SJCRH30 (cell line): ENCODE measurements at regions not wholly inside any gene's neighbourhood (a gene's known extent, or its start where the extent isn't known, plus 50 kb on each side); places are given as distances from the start of the nearest gene placed in this dataset.

Experiments used
- DNase-seq, 2 experiments: peaks; one replicate each; pipeline ENCODE4 v3.0.0-alpha.2; 2015 to 2020
- H3K27ac ChIP-seq: fragments of 250-450 bp; sonication (Bioruptor Pico); 2 replicates; pipeline ENCODE4 v1.5.1; 2020; ENCODE audit warnings: mild to moderate bottlenecking, moderate library complexity
- H3K27me3 ChIP-seq: fragments of 250-450 bp; sonication (Bioruptor Pico); 2 replicates; pipeline ENCODE4 v1.5.1; 2020; ENCODE audit warnings: mild to moderate bottlenecking, moderate library complexity
- H3K36me3 ChIP-seq: fragments of 250-450 bp; sonication (Bioruptor Pico); 2 replicates; pipeline ENCODE4 v1.5.1; 2020; ENCODE audit warnings: mild to moderate bottlenecking, moderate library complexity
- H3K4me1 ChIP-seq: fragments of 250-450 bp; sonication (Bioruptor Pico); 2 replicates; pipeline ENCODE4 v1.5.1; 2020; ENCODE audit warnings: mild to moderate bottlenecking, moderate library complexity
- H3K4me3 ChIP-seq: fragments of 250-450 bp; sonication (Bioruptor Pico); 2 replicates; pipeline ENCODE4 v1.5.1; 2020; ENCODE audit warnings: mild to moderate bottlenecking, moderate library complexity
- H3K9me3 ChIP-seq: fragments of 250-450 bp; sonication (Bioruptor Pico); replicated peaks from 2 replicates; pipeline ENCODE4 v1.5.1; 2020; ENCODE audit warnings: mild to moderate bottlenecking, moderate library complexity

DNA sequence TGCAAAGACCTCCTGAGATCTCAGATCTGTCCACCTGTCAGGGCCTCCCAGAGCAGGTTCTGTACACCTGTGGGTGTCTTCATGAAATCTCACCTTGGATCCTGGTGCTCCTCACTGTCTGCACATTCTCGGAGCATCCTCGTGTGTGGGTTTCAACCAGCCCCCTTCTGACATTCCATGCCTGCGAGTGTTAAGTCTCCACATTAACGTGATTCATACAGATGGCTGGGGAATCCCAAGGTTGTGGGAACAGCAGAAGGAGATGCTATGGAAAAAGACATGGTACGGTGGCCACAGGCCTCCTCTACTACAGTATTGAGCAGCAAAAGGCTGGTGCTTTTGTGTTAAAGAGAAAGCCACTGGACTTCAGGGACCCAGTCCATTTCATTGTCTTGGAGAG lies 556.5 kb downstream of the DHX35 start:
- H3K4me1 ChIP-seq: no peaks in the 10 kb centered on the region
- H3K27me3 ChIP-seq: 0 out of 2 replicates have a peak, but pooled peaks cover 8% of the 10 kb centered on the region
- H3K4me3 ChIP-seq: no peak overlapping the region
- H3K9me3 ChIP-seq: no peaks in the 10 kb centered on the region
- DNase-seq: no peak
- no peaks in the 10 kb centered on the region for H3K36me3 ChIP-seq
- no peak overlapping the region for H3K27ac ChIP-seq

DNA sequence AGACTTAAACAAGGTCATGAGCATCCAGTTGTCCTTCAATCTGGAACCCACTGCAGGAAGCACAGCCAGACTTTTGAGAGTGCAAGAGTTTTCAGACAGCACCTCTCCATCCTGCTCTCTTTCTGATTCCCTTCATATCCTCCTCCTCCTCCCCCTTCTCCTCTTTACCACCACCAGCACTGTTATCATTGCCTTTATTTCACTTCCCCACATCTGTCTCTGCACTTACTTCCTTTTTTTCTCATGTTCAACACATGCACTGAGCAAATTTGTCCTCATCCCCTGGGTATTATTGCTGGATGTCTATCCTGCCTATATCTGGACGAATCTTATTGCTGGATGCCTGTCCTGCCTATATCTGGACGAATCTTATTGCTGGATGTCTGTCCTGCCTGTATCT lies 554.8 kb downstream of the DHX35 start:
- Histone ChIP-seq H3K36me3 (no peaks in the 10 kb centered on the region), H3K27me3 (0 out of 2 replicates have a peak, but pooled peaks cover 7% of the 10 kb centered on the region), H3K27ac (no peak overlapping the region), H3K4me1 (no peaks in the 10 kb centered on the region), H3K9me3 (no peaks in the 10 kb centered on the region), H3K4me3 (no peak overlapping the region)
- no peak for DNase-seq

DNA sequence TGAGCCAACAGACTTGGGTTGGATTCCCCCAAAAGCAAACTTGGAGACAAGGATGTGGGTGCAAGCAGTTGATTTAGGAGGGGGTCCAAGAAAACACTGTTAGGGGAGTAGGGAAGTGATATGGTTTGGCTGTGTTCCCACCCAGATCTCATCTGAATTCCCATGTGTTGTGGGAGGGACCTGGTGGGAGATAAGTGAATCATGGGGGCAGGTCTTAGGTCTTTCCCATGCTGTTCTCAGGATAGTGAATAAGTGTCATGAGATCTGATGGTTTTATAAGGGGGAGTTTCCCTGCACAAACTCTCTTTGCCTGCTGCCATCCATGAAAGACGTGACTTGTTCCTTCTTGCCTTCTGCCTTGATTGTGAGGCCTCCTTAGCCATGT lies 542.6 kb downstream of the DHX35 start:
- no peak overlapping the region for H3K4me3 ChIP-seq
- H3K36me3 ChIP-seq: no peaks in the 10 kb centered on the region
- no peaks in the 10 kb centered on the region for H3K4me1 ChIP-seq
- no peaks in the 10 kb centered on the region for H3K9me3 ChIP-seq
- no peak for DNase-seq
- no peaks in the 10 kb centered on the region for H3K27me3 ChIP-seq
- no peak overlapping the region for H3K27ac ChIP-seq

DNA sequence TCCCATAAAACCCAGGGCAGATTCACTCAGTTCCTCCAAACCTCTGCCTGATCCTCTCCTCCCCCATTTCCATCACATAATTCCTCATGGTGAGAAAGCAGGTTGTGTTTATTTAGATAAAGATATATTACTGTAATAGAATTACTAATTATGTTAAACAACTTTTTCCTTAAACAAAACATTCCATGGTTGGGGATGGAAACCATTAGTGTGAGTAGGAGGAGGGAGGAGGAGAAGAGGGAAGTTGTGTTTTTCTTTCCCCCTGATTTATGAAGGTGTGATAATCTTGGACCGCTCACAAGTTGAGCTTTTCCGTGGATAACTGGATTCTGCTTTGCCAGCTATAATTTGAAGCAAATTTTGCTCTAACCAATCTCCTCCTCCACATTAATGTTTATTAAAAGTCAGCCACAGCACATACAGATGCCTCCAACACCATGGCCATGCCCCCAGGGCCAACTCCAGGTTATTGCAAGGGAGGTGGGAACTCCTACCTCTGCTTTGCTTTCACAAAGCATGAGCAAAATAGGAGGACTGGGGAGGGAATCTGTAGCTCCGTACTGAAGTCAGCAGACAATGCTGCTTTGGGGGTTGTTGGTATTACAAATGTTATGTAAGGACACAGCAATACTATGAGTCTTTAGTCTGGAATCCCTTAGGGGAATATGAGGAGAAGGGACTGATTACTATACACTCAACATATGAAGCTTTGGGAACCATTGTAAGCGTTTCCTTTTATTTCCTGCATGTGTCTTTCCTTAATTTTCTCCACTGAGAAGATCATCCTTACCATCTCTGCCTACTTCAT lies 542.0 kb downstream of the DHX35 start:
- Histone ChIP-seq H3K27ac (no peak overlapping the region), H3K4me1 (no peaks in the 10 kb centered on the region), H3K36me3 (no peaks in the 10 kb centered on the region), H3K9me3 (no peaks in the 10 kb centered on the region), H3K27me3 (no peaks in the 10 kb centered on the region), H3K4me3 (no peak overlapping the region)
- no peak for DNase-seq

DNA sequence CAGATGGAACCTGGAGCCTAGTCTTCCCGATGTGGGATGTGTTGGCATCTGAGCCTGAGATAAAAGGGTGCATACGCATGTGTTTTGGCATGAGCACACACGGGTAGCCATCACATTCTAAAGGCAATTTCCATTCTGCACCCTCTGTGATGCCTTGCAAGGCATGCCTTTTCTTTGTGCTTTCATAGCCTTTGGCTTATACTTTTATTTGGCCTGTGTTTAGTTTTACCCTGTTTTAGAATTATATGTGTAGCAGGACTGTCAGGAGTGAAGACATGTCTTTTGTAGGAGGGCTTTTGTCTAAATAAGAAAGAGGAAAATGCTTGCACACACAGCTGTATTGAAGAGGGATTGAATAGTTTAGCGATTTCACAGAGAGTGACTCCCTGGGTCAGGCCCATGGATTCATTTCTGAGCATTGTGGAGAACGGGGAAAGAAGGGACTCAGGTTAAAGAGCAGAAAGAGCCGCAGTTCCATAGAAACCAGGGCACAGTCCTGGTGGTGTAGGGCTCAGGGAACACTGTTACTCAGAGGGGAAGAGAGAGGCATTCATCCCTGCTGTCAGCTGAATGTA lies 530.2 kb downstream of the DHX35 start:
- H3K36me3 ChIP-seq: 0 out of 2 replicates have a peak, but pooled peaks cover 2% of the 10 kb centered on the region
- DNase-seq: no peak
- no peaks in the 10 kb centered on the region for H3K9me3 ChIP-seq
- H3K4me3 ChIP-seq: no peak overlapping the region
- H3K27me3 ChIP-seq: no peaks in the 10 kb centered on the region; the same call in 1 of the 2 replicates
- H3K27ac ChIP-seq: no peak overlapping the region
- no peaks in the 10 kb centered on the region for H3K4me1 ChIP-seq

DNA sequence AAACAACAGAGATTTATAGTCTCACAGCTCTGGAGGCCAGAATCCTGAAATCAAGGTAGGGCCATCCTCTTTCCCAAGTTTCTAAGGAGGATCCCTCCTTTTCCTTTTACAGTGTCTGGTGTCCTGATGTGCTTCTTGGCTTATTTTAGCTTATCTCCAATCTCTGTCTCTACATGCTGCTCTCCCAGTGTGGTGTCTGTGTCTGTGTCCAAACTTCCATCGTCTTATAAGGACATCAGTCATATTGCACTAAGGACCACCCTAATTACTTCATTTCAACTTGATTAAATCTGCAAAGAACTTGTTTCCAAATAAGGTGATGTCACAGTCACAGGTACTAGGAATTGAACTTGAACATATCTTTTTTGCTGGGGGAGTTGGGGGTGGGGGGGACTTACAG lies 529.6 kb downstream of the DHX35 start:
- Histone ChIP-seq H3K4me1 (no peaks in the 10 kb centered on the region), H3K4me3 (no peak overlapping the region), H3K9me3 (no peaks in the 10 kb centered on the region), H3K36me3 (0 out of 2 replicates have a peak, but pooled peaks cover 2% of the 10 kb centered on the region), H3K27ac (no peak overlapping the region), H3K27me3 (no peaks in the 10 kb centered on the region; the same call in 1 of the 2 replicates)
- no peak for DNase-seq

DNA sequence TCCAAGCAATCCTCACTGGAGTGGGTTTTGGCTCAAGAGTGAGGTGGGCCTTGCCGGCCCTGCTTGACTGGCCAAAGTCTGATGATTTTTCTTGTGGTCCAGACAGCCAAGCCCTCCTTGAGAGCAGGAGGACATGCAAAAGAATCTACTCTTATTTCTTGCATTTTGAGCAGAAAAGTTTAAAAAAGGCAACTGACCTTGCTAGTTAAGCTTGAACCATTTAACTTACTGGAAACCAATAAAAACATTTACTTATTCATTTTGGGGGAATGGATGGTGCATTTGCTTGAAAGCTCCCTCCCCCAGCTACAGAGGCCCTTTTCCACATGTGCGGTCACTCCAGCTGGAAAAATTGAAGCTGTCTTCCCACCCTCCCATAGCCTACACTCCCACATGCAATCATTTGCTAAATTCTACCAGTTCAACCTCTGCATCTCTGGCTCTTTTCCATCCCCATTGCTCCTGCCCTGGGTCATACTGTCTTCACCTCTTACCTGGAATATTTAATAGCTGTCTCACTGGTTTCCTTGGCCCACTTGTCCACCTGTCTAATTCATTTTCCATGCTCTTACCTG lies 527.9 kb downstream of the DHX35 start:
- no peaks in the 10 kb centered on the region; the same call in 1 of the 2 replicates for H3K27me3 ChIP-seq
- no peak overlapping the region for H3K4me3 ChIP-seq
- DNase-seq: no peak
- H3K9me3 ChIP-seq: no peaks in the 10 kb centered on the region
- no peak overlapping the region for H3K27ac ChIP-seq
- H3K4me1 ChIP-seq: no peaks in the 10 kb centered on the region
- H3K36me3 ChIP-seq: 0 out of 2 replicates have a peak, but pooled peaks cover 2% of the 10 kb centered on the region

DNA sequence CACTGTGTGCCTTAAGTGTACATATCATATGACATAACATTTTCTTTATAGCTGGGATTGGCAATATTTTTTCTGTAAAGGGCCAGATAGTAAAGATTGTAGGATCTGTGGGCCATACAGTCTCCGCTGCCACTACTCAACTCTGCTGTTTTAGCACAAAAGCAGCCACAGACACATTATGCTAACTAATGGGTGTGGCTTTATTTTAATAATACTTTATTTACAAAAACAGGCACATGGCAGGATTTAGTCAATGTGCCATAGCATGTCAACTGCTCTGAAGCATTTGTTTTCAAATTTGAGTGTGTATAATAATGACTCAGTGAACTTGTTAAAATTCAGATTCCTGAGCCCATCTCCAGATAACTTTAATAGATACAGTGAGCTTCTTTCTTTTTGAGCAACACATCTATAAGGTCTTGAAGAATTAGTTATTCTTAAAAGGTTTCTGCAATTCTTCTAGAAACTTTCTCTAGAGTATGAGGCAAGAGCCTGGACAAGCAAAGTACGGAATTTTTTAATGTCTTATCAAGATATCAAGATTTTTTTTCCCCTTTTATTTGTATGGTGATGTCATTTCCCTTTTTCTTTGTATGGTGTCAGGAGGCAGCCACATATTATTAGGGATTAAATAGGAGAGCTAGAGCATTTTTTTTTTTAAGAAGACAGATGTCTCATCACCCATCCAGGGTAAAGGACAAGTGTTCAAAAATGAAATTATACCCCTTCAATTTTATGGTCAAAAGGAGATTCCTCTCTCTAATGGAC lies 518.3 kb downstream of the DHX35 start:
- Histone ChIP-seq H3K27ac (no peak overlapping the region), H3K27me3 (0 out of 2 replicates have a peak, but pooled peaks cover 2% of the 10 kb centered on the region), H3K9me3 (no peaks in the 10 kb centered on the region)

DNA sequence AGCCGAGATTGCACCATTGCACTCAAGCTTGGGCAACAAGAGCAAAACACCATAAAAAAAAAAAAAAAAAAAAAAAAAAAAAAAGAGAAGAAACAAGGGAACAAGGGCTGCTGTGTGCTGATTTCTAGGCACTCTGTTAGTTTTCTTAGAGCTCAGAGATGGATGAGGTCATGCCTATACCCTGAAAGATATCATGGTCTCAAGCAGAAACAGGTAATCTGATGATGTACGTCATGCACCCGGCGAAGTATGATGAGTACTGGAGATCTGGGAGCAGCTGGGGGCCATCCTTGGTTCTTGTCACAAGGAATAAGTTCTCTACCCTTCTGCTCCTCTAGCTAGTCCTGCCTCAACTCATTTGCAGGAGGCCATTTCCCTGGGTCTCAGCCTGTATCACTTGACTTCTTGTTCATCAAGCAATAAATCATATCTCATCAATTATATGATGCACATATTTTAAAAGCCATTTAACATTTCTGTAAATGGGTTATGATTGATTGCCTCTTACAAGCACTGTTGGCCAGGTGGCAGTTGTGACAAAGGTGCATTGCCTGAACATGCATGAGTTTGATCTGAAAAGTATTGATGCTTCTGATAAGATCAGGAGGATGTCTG lies 517.2 kb downstream of the DHX35 start:
- Histone ChIP-seq H3K9me3 (no peaks in the 10 kb centered on the region), H3K4me1 (no peaks in the 10 kb centered on the region), H3K27ac (no peak overlapping the region), H3K27me3 (0 out of 2 replicates have a peak, but pooled peaks cover 2% of the 10 kb centered on the region), H3K36me3 (no peaks in the 10 kb centered on the region), H3K4me3 (no peak overlapping the region)
- DNase-seq: no peak

More for the DNA sequence above, 518.3 kb downstream of the DHX35 start:
- H3K36me3 ChIP-seq: no peaks in the 10 kb centered on the region
- no peak for DNase-seq
- no peaks in the 10 kb centered on the region for H3K4me1 ChIP-seq
- no peak overlapping the region for H3K4me3 ChIP-seq

DNA sequence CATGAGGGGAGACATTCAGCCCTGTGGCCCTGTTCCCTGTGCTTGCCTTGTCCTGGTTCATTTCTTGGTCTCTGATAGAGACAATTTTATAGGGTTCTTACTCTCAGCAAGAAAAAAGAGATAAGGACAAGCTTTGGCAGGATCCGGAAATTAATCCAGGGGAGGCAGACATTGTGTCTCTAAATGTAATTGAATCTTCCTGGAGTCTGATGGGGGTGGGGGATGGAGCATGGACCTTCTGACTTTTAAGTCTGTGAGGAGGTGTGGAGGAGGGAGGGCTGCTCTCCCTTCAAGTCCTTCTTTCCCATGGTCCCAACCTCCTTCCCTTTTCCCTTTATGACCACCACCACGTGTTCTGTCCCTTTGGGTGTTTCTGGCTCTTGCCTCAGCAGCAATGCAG lies 512.7 kb downstream of the DHX35 start:
- Histone ChIP-seq H3K4me1 (peaks cover 10% of the 10 kb centered on the region; the same call in 1 of the 2 replicates), H3K27me3 (0 out of 2 replicates have a peak, but pooled peaks cover 2% of the 10 kb centered on the region), H3K27ac (no peak overlapping the region), H3K9me3 (peaks cover 4% of the 10 kb centered on the region; the same call in 1 of the 2 replicates), H3K4me3 (no peak overlapping the region), H3K36me3 (no peaks in the 10 kb centered on the region)
- no peak for DNase-seq

DNA sequence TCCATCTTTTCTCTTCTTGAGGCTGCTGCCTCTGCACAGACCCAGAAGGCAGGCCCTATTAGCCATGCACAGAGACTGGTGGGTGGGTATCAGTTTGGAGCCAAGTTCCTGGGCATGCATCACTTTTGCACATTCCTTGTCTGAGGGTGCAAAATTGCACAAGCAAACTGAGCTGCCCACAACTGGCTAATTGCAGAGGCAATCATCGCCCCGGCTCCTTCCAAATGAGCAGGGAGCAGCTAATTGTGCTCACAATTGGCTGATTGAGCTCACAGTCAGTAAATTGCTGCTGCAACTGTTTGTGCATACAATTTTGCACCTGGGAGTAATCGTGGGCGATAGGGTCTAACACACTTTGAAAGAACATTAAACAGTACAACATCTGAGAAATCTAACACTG lies 511.4 kb downstream of the DHX35 start:
- no peak overlapping the region for H3K4me3 ChIP-seq

DNA sequence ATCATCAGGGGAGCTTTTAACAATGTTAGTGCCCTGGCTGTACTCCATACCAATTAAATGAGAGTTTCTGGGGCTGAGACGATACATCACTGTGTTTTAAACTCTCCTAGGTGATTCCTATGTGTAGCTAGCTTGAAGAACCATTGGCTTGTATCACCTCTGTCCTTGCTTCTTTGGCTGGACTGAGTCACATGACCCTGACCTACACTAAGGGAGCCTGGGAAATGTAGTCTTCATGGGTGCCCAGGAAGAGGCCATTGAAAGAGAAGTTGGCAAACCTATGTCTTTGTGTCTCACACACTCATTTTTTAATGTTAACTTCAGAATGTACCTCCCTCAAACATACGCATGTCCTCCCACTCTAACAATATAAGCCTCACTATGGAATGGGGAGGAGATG lies 506.6 kb downstream of the DHX35 start:
- H3K36me3 ChIP-seq: no peaks in the 10 kb centered on the region
- DNase-seq: peak in 1 of 2 experiments; percentile 22
- 0 out of 2 replicates have a peak, but pooled peaks cover 2% of the 10 kb centered on the region for H3K27me3 ChIP-seq
- peaks cover 10% of the 10 kb centered on the region; the same call in 1 of the 2 replicates for H3K4me1 ChIP-seq
- peaks cover 4% of the 10 kb centered on the region; the same call in 1 of the 2 replicates for H3K9me3 ChIP-seq
- no peak overlapping the region for H3K4me3 ChIP-seq
- H3K27ac ChIP-seq: no peak overlapping the region

More for the DNA sequence above, 511.4 kb downstream of the DHX35 start:
- no peak for DNase-seq
- Histone ChIP-seq H3K36me3 (no peaks in the 10 kb centered on the region), H3K4me1 (peaks cover 10% of the 10 kb centered on the region; the same call in 1 of the 2 replicates), H3K27ac (no peak overlapping the region), H3K9me3 (peaks cover 4% of the 10 kb centered on the region; the same call in 1 of the 2 replicates), H3K27me3 (no peaks in the 10 kb centered on the region)

DNA sequence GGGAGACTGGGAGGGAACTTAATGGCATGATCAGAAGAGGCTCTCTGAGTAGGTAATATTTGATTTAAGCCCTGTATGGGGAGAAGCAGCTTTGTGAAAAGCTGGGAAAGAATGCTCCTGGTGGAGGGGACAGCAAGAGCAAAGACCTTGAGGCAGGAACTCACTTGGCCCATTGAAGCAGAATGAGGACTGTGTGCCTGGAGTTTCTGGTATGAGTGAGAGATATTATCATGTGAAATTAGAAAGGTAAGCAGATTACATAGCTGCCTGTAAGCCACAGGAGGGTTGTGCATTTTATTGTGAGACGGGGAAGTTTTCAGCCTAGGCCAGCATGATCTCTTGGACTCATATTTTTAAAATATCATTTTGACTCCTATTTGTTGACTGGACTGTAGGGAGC lies 502.1 kb downstream of the DHX35 start:
- Histone ChIP-seq H3K27me3 (0 out of 2 replicates have a peak, but pooled peaks cover 4% of the 10 kb centered on the region), H3K27ac (no peak overlapping the region), H3K4me1 (no peaks in the 10 kb centered on the region; the same call in 1 of the 2 replicates), H3K36me3 (no peaks in the 10 kb centered on the region), H3K9me3 (no peaks in the 10 kb centered on the region), H3K4me3 (no peak overlapping the region)
- DNase-seq: no peak

DNA sequence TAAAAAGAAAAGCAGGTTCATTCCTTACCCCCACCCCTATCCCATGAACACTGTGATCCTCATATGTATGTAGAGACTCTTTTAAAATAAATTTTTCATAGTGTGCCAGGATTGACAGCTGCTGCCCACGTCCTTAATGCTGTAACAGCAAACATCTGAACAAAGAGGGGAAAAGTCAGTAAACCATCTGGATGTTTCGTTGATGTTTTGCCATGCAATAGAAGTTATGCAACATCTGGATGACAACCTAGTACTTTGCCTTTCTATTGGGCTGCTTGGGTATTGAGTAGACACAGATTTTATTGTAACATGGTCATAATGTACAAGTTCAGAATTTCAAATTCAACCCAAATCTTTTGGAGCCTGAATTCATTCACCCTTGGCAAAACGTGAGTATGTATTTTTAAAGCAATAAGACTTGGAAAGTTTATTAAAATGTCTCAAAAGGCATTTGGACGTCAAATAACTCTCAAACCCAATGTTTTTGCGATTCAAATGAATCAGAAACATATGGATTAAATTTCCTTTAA lies 500.3 kb downstream of the DHX35 start:
- Histone ChIP-seq H3K4me1 (peaks cover 13% of the 10 kb centered on the region), H3K27ac (no peak overlapping the region), H3K4me3 (no peak overlapping the region), H3K36me3 (no peaks in the 10 kb centered on the region), H3K27me3 (0 out of 2 replicates have a peak, but pooled peaks cover 4% of the 10 kb centered on the region), H3K9me3 (no peaks in the 10 kb centered on the region)
- DNase-seq: no peak
